Right lobe of liver (tissue), 6 donors: ENCODE measurements at regions not wholly inside any gene's neighbourhood (a gene's known extent, or its start where the extent isn't known, plus 50 kb on each side); places are given as distances from the start of the nearest gene placed in this dataset.
"Not testable (repeated sequence)": the region's sequence is repeated elsewhere in the genome, so short reads cannot be mapped to it uniquely, and the experiment has no call there.

ENCODE experiments used
- ATAC-seq, 4 donors: fragments of 200-7000 bp; cut with Tn5 transposase; one replicate each; pipeline ENCODE4 v1.9.1; 2020; ENCODE audit warnings: mild to moderate bottlenecking in 4 of 4, moderate library complexity in 4 of 4
- DNase-seq, 3 donors: peaks; one replicate each; pipeline ENCODE4 v3.0.0-alpha.2; 2020
- H3K27ac ChIP-seq, 3 donors: fragments of 200-600 bp; one replicate each; pipeline ENCODE4 v1.8.0; 2022
- H3K27me3 ChIP-seq, 2 donors: fragments of 200-600 bp; one replicate each; pipeline ENCODE4 v1.8.0; 2022
- H3K36me3 ChIP-seq, 4 donors: fragments of 200-600 bp; sonication (generic) in 1 of 4; one replicate each; pipeline versions ENCODE4 v1.5.1 to v1.8.0; 2017 to 2022; ENCODE audit warnings: control low read depth in 1 of 4
- H3K4me1 ChIP-seq, 4 donors: fragments of 200-600 bp; sonication (generic) in 1 of 4; one replicate each; pipeline versions ENCODE4 v1.5.1 to v1.8.0; 2017 to 2022; ENCODE audit warnings: control low read depth in 1 of 4
- H3K4me3 ChIP-seq, 3 donors: fragments of 200-600 bp; one replicate each; pipeline ENCODE4 v1.8.0; 2022
- H3K9me3 ChIP-seq, 4 donors: fragments of 200-600 bp; sonication (generic) in 1 of 4; one replicate each; pipeline versions ENCODE4 v1.5.1 to v1.8.0; 2017 to 2022; ENCODE audit warnings: control low read depth in 1 of 4
- POLR2A ChIP-seq: fragments of 450-650 bp; IDR thresholded peaks from one replicate; pipeline ENCODE4 v1.6.1; 2017; ENCODE audit warnings: antibody characterized with exemption, mild to moderate bottlenecking
- WGBS: methylation state at CpG from one replicate; pipeline ENCODE4 v1.1.6; 2018; ENCODE audit warnings: low coverage, low lambda C conversion rate; ENCODE audit not compliant: insufficient coverage; ENCODE audit errors: missing lambda C conversion rate; 5-methylcytosine and 5-hydroxymethylcytosine counted together
- intact Hi-C, 2 donors: fragments of 100-400 bp; cut with DNase I; formaldehyde crosslinking; loops; one replicate each; pipeline versions ENCODE4 v1.11.2 to v1.14.1; 2022
- TF ChIP-seq, protein P1 (sequence below), 4 donors: fragments of 200-600 bp in 3 of 4; fragments of 450-650 bp in 1 of 4; IDR thresholded peaks; one replicate each; pipeline versions ENCODE4 v1.5.1 to v1.8.0; 2016 to 2022; ENCODE audit warnings: antibody characterized with exemption in 4 of 4, mild to moderate bottlenecking in 2 of 4
- donor health status: DM: no; HTN: yes; CAD: no.
- donor health status: DM: no; HTN: no; CAD: no.
- donor health status: DM: no; HTN: no; CAD: no.
- donor health status: DM: no; HTN: yes; CAD: no.
- donor health status: DM: no; HTN: yes; CAD: no.

DNA sequence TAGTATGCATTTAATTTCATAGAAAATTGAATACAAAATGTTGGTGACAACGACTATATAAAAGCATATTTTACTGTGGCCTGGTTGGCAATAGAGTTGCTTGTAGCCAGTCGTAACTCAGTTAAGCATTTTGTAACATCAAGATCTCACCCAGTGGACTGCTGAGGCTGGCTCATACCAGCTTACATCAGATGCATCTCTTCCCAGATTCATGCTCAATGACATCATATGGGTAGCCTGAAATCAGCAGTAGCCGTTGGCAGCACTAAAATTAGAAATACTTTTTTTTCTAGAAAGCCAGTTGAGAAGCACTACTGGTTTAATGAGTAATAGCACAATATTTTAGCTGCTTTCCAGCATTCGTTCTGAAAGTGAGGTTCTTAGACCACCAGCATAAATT is 341.2 kb downstream of the TECRL start:
- ATAC-seq (no peak), DNase-seq (no peak)
- H3K9me3 ChIP-seq = no peaks in the 10 kb centered on the region
- WGBS = 33% methylated on average over 4 of the region's 4 CpGs
- H3K27ac ChIP-seq = no peak overlapping the region
- peaks cover 0 to 4% (median 0%) of the 10 kb centered on the region in 4 donors for H3K4me1 ChIP-seq
- no peaks in the 10 kb centered on the region for H3K36me3 ChIP-seq
- no peaks in the 10 kb centered on the region for H3K27me3 ChIP-seq
- H3K4me3 ChIP-seq = no peak overlapping the region
- no peak for TF ChIP-seq POLR2A
- TF ChIP-seq, protein P1, sequence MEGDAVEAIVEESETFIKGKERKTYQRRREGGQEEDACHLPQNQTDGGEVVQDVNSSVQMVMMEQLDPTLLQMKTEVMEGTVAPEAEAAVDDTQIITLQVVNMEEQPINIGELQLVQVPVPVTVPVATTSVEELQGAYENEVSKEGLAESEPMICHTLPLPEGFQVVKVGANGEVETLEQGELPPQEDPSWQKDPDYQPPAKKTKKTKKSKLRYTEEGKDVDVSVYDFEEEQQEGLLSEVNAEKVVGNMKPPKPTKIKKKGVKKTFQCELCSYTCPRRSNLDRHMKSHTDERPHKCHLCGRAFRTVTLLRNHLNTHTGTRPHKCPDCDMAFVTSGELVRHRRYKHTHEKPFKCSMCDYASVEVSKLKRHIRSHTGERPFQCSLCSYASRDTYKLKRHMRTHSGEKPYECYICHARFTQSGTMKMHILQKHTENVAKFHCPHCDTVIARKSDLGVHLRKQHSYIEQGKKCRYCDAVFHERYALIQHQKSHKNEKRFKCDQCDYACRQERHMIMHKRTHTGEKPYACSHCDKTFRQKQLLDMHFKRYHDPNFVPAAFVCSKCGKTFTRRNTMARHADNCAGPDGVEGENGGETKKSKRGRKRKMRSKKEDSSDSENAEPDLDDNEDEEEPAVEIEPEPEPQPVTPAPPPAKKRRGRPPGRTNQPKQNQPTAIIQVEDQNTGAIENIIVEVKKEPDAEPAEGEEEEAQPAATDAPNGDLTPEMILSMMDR (IDR thresholded peaks at IDR 0.05) = no peak
- intact Hi-C loops = no loop called here

DNA sequence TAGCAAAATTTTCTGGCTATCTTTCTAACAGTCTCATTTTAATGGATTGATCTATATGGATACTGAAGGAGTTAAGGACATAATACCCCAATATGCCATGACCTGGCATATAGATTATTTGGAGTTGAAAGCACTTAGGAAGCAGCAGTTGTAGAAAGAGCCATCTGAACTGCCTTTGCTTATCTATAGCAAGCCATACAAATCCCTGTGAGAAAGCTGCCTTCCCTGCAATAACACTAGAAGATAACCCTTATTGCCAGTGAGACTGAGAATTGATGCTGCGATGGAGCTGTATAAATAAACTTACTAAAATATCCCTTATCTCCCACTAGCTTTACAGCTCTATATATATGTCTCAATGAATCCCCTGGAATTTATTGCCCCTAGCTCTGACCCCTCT is 346.3 kb downstream of the TECRL start:
- Histone ChIP-seq H3K36me3 (no peaks in the 10 kb centered on the region), H3K4me3 (no peak overlapping the region), H3K27me3 (no peaks in the 10 kb centered on the region), H3K9me3 (no peaks in the 10 kb centered on the region), H3K4me1 (no peaks in the 10 kb centered on the region), H3K27ac (no peak overlapping the region)
- intact Hi-C loops = no loop called here
- ATAC-seq = no peak
- WGBS = 36% methylated on average over 1 of the region's 1 CpG
- no peak for TF ChIP-seq POLR2A
- TF ChIP-seq, protein P1 (IDR thresholded peaks at IDR 0.05) = no peak
- no peak for DNase-seq

DNA sequence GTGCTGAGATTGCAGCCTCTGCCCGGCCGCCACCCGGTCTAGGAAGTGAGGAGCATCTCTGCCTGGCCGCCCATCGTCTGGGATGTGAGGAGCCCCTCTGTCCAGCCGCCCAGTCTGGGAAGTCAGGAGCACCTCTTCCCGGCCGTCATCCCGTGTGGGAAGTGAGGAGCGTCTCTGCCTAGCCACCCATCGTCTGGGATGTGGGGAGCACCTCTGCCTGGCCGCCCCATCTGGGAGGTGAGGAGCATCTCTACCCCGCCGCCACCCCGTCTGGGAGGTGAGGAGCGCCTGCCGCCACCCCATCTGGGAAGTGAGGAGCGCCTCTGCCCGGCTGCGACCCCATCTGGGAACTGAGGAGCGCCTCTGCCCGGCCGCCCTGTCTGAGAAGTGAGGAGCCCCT is 372.2 kb downstream of the TECRL start:
- H3K36me3 ChIP-seq, H3K4me1 ChIP-seq, intact Hi-C loops, H3K9me3 ChIP-seq, H3K27ac ChIP-seq, H3K27me3 ChIP-seq, H3K4me3 ChIP-seq, ATAC-seq: not testable (repeated sequence)
- peak in 2 of 3 donors; percentile 16 to 43 for DNase-seq
- no CpG with 5 or more reads among the region's 23 CpGs for WGBS

DNA sequence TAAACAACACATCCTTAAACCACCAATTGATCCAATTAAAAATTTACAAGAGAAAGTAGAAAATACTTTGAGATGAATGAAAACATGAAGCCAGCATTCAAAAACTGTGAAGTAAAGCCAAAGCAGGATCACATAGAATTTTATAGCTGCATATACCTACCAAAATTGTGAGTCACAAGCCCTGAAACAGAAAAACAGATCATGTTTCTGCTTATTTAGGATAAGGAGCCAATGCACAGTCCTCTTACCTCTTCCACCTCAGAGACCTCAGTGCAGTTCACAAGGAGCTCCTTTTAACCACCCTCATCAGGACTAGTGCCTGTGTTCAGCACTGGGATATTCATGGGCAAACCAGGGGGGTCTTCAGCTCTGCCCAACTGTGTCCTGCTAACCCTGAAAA is 386.7 kb downstream of the TECRL start:
- TF ChIP-seq, protein P1 (IDR thresholded peaks at IDR 0.05) = no peak
- no peak for TF ChIP-seq POLR2A
- H3K36me3 ChIP-seq = no peaks in the 10 kb centered on the region
- no peak overlapping the region for H3K4me3 ChIP-seq
- no peaks in the 10 kb centered on the region for H3K9me3 ChIP-seq
- no peak for DNase-seq
- H3K27ac ChIP-seq = no peak overlapping the region
- H3K27me3 ChIP-seq = no peaks in the 10 kb centered on the region
- H3K4me1 ChIP-seq = no peaks in the 10 kb centered on the region
- no peak for ATAC-seq
- intact Hi-C loops = no loop called here

DNA sequence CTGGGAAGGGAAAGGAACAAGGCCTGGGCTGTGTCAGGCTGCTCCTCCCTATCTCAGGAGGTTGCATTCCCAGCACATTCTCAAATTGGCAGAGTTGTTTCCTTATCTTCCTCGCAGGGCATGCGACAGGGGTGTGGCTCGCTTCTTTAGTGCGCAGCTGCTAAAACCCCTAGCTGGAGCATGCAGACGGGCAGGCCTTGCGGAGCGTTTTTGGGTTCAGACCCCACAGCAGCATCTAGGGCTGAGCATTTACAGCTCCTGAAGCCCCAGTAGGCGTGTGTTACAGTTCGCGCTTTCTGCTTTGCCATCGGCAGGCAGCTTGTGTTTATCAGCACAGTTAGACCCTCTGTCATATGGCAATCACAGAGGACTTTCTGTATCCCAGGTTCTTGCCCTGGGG is 392.4 kb downstream of the TECRL start:
- Histone ChIP-seq H3K27me3 (no peaks in the 10 kb centered on the region), H3K4me3 (no peak overlapping the region), H3K36me3 (no peaks in the 10 kb centered on the region), H3K4me1 (no peaks in the 10 kb centered on the region), H3K9me3 (no peaks in the 10 kb centered on the region), H3K27ac (no peak overlapping the region)
- intact Hi-C loops = no loop called here
- TF ChIP-seq, protein P1 (IDR thresholded peaks at IDR 0.05) = no peak
- no peak for TF ChIP-seq POLR2A
- ATAC-seq = no peak
- DNase-seq = no peak
- 50% methylated on average over 1 of the region's 11 CpGs for WGBS
